A673 (cell line): ENCODE measurements at regions not wholly inside any gene's neighbourhood (a gene's known extent, or its start where the extent isn't known, plus 50 kb on each side); places are given as distances from the start of the nearest gene placed in this dataset.

Source experiments
- CTCF ChIP-seq: fragments of 300-800, 200-600 bp; sonication (generic); conservative IDR thresholded peaks from 2 replicates; pipeline ENCODE4 v1.5.1; 2017; ENCODE audit warnings: low read depth, mild to moderate bottlenecking, antibody characterized with exemption, low read length, moderate library complexity, mixed read lengths
- EZH2 ChIP-seq: fragments of 200-600 bp; sonication (generic); IDR thresholded peaks from 2 replicates; pipeline ENCODE4 v1.6.1; 2017; ENCODE audit warnings: borderline replicate concordance, low read depth, mild to moderate bottlenecking, mixed read lengths, antibody characterized with exemption, low read length; ENCODE audit not compliant: poor library complexity, severe bottlenecking

GRCh38 chr20:46804126-46804525, 90.5 kb upstream of the EYA2 start:
- TF ChIP-seq CTCF (no peak), EZH2 (no peak)
